Caki2 (cell line): ENCODE measurements at regions not wholly inside any gene's neighbourhood (a gene's known extent, or its start where the extent isn't known, plus 50 kb on each side); places are given as distances from the start of the nearest gene placed in this dataset.

Experiments
- DNase-seq: peaks from one replicate; pipeline ENCODE4 v3.0.0-alpha.2; 2015; ENCODE audit warnings: low read depth
- in situ Hi-C: cut with HindIII; loops from 2 replicates; pipeline ENCODE4 v1.10.0; 2016; ENCODE audit warnings: low sequenced_read_pairs, low pct_unique_long_range_greater_than_20kb, mixed read lengths

GRCh38 chr2:59034106-59034505, 793.0 kb upstream of the FANCL start:
- DNase-seq = no peak
- in situ Hi-C loops = no loop called here

DNA sequence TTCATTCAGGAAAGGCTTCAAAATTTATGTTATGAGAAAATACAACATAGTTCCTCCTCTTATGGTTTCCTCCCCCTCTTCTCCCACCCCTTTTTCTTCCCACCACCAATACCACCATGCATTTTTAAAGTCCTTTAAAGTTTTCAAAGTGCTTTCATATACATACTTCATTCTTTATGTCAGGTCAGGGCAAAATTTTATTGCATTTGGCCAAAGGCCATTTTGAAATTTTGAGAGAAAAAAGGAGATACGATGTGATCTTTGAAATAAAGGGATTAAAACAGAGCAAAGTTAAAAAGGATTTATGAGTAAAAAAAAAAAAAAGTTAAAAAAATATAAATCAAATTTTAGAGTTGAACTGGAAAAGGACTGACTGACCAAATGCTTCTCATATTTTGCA, 792.5 kb upstream of the FANCL start:
- in situ Hi-C loops = no loop called here
- DNase-seq = no peak

- in situ Hi-C loops = no loop called here
- no peak for DNase-seq
These were observed 791.4 kb upstream of the FANCL start for GRCh38 chr2:59032499-59032898.

- in situ Hi-C loops = no loop called here
- DNase-seq = no peak
These were observed 787.9 kb upstream of the FANCL start for GRCh38 chr2:59029058-59029457.

DNA sequence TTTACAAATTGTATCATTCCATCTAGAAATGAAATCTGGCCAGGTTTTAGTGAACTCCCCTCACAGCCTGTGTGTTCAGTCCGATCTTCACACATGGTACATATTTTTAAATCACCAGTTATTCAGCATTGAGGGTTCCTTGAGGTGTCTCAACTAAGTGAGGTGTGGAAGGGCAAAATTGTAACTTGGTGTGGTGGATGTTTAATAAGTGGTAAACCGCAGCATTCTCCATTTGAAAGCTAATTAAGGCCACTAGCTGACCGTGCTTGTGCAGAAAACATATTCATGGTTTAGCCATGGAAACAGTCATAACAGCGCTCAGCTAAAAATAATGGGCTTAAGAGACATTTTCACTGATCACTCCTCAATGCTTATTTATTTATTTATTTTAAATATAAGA, 786.2 kb upstream of the FANCL start:
- no peak for DNase-seq
- in situ Hi-C loops = no loop called here

- peak; percentile 16 for DNase-seq
- in situ Hi-C loops = no loop called here
These were observed 784.1 kb upstream of the FANCL start for GRCh38 chr2:59025157-59025757.

DNA sequence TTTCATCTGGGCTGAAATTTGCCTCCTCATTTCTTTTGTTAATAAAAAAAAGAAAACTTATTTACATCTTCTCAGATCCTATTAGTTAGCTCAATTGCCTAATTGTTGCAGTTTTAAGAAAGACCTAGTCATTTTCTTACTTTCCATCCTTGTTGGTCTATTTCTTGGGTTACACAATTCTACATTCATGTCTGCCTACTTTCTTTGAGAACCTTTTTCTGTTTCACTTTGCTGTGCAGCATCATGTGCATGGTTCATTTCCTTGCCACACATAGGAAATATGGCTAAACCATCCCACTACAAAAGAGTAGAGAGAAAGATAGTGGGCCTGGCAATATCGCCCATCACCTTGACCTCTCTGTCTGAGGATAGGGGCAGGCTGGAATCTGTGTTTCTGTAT, 780.7 kb upstream of the FANCL start:
- DNase-seq = no peak
- in situ Hi-C loops = no loop called here

DNA sequence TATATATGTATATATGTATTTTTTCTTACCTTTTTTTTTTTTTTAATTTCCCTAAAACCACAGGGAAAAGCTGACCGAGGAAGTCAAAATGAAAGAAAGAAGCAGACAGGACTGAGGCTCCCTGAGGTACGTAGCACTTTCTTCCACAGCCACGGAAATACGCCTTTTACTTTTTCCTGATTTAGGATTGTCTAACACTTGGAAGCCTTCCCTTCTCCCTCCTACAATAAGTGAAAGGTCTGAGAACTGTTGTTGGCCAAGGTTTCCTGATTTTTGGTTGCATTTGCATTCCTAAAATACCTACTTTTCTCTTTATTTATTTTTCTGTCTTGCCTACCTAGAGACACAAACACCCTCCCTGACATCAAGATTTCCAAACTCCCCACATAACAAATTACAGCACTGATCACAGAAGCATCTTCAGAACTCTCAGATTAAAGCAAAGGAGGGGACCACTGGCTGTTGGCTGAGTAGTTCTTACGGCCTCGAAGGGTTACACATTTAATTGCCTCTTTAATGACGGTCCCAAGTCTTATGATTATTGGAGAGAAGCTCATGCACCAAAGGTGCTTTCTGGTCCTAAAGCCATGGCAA, 778.5 kb upstream of the FANCL start:
- no peak for DNase-seq
- in situ Hi-C loops = no loop called here

DNA sequence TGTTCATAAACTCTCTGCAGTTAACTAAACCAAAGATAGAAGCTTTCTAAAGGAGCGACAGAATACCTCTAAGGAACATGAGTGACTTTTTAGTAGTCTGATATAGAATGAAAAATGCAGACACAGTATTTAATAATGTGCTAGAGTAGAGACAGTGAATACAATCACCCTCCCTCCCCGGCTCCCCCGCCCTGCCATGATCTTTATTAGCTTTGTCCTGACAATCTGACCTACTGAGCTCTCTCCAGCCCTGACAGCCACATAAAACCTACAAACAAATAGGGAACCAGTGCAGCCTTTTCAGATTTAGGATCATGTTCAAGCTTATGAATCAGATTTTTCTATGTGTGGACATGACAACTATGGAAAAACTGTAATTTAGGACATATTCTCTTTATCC, 777.6 kb upstream of the FANCL start:
- no peak for DNase-seq
- in situ Hi-C loops = no loop called here

- in situ Hi-C loops = no loop called here
These were observed 773.9 kb upstream of the FANCL start for GRCh38 chr2:59015027-59015426.

DNA sequence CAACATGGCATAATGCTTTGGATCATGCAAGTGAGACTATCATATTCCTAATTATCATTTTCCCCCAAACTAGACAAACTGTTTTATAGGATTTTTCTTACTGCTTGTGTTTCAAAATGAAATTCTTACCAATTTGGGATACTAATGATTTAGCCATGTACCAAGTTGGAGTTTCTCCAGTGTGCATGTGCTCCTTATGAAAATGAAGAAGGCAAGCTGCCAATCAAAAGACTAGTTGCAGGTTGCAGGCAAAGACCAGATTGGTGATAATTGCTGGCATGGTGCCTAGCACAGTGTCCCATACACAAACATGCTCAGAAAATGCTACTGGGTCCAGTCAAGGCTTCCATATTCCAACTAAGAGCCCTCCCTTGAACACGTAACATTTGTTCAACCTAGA, 771.8 kb upstream of the FANCL start:
- no peak for DNase-seq
- in situ Hi-C loops = no loop called here

More at GRCh38 chr2:59015027-59015426, 773.9 kb upstream of the FANCL start:
- no peak for DNase-seq

DNA sequence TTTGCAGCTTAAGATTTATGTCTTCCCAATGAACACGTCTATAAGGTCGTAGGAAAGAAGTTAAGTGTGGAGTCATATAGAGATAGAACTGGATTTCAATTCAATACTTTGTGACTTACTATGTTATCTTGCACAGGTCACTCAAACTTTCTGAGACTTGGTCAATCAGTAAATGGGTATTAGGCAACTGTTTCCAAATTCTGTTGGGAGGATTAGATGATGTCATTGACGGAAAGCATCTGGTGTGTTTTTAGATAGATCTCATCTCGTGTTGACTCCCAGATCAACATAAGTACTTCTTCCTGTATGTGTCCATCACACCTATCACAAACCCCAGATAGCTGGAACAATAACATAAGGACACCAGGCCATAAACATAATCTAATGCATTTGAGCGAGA, 771.1 kb upstream of the FANCL start:
- in situ Hi-C loops = no loop called here
- DNase-seq = no peak

DNA sequence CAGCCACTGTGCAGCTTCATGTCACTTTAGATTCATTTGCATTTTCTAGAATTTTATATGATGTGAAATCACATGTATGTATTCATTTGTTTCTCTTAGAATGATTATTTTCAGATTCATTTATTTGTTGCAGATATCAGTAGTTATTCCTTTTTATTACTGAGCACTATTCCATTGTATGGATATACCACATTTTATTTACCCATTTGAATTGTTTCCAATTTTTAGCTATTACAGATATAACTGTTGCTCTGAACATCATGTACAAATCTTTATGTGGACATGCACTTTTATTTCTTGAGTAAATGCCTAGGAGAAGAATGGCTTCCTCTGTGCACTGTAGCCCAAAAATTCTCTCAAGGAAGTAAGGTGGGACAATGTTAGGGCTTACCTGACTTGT, 767.8 kb upstream of the FANCL start:
- DNase-seq = no peak
- in situ Hi-C loops = no loop called here

DNA sequence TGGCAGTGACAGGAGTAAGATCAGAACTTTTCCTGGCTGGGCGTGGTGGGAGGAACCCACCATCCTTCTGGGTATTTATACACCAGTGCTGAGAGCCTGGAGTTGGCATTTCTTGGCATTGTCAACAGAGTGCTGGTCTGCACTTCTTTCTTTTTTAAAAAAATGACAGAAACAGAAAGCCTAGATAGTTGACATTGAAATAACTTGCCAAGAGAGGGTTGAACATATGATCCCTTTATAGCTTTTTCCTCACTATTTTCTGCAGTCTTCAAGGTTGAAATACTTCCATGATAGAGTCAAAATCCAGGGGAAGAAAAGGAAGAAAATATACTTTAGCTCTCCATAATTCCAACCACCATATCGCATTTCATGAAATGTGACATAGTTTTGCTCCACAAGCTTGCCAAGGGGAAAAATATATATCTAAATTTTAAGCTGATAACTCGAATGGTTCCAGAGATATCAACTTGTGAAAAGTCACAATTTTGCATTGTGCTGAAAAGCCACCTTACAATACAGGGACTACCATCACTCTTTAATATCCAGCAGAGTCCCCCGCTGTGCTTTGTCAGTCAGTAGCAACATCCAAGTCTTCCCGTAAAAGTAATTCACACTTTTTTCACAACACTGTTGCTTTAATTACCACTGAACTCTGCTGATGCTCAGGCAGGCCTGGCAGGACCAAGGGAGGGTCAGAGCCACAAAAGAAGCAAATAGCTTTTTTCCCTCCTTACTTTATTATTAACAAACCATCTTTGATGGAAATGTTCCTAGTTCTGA, 764.9 kb upstream of the FANCL start:
- in situ Hi-C loops = no loop called here
- DNase-seq = no peak

GRCh38 chr2:59004621-59005020, 763.5 kb upstream of the FANCL start:
- in situ Hi-C loops = no loop called here
- no peak for DNase-seq

- DNase-seq = no peak
- in situ Hi-C loops = no loop called here
These were observed 759.7 kb upstream of the FANCL start for GRCh38 chr2:59000796-59001195.

- DNase-seq = no peak
- in situ Hi-C loops = no loop called here
These were observed 751.1 kb upstream of the FANCL start for GRCh38 chr2:58992062-58992706.

DNA sequence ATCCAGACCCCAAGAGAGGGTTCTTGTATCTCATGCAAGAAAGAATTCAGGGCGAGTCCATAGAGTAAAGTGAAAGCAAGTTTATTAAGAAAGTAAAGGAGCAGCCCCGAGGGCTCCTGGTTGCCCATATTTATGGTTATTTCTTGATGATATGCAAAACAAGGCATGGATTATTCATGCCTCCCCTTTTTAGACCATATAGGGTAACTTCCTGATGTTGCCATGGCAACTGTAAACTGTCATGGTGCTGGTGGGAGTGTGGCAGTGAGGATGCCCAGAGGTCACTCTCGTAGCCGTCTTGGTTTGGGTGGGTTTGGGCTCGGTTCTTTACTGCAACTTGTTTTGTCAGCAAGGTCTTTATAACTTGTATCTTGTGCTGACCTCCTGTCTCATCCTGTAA, 750.2 kb upstream of the FANCL start:
- DNase-seq = no peak
- in situ Hi-C loops = no loop called here

DNA sequence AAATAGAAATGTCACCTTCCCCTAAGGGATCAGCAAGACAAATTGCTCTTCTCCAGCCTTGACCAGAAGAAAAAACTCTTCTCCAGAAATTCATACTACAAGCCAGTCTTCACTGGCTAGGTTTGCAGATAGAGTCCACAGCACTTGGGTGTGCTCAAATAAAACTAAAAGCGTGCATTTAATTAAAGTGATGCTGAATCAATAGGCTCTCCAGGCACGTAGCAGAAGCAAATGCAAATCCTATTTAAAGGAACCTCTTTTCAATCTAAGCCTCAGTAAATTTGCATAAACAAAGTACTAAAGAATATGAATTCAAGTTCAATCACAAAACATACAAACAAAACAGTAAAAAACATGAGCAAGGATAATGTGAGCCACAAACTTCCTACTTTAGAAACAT, 744.4 kb upstream of the FANCL start:
- in situ Hi-C loops = no loop called here
- DNase-seq = no peak
